NAMALWA (cell line): ENCODE measurements at regions not wholly inside any gene's neighbourhood (a gene's known extent, or its start where the extent isn't known, plus 50 kb on each side); places are given as distances from the start of the nearest gene placed in this dataset.

ENCODE experiments used
- DNase-seq: peaks from one replicate; pipeline ENCODE4 v3.0.0-alpha.2; 2015; ENCODE audit warnings: low spot score

DNA sequence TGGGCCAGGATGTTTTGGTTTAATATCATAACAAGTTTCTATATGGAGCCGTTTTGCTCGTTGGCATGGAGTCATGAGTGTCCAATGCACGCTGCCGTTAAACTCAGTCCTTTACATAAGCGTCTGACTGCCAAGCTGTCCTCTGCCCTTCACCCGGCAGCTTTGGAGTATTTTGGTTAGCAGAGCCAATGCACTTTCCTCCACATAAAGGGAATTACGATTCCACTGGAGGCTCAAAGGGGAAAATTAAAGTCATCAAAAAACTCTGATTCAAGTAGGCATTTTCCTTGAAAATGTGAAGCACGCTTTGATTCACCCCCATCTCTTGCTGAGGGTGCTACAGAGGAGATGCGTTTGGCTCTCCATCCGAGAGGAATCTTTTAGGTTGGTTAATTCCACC is 144.4 kb upstream of the ARGLU1 start:
- DNase-seq: no peak

DNA sequence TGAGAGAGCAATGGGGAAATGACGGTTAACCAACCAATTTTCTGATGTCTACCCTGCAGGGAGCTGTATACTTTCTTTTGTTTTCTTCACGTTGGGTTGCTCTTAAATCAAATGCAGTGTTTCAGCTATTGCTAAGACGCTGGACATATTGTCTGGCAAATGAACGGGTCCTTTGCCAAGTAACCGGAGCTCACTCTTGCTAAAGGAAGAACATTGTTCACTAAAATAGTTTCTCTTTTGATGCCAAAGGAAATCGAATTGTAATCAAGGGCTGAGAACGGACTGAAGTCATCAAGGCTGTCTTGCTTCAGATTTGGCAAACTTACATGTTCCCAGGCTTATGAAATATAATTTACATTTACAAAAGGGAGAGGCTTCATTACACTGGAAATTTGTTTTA is 142.3 kb upstream of the ARGLU1 start:
- no peak for DNase-seq

DNA sequence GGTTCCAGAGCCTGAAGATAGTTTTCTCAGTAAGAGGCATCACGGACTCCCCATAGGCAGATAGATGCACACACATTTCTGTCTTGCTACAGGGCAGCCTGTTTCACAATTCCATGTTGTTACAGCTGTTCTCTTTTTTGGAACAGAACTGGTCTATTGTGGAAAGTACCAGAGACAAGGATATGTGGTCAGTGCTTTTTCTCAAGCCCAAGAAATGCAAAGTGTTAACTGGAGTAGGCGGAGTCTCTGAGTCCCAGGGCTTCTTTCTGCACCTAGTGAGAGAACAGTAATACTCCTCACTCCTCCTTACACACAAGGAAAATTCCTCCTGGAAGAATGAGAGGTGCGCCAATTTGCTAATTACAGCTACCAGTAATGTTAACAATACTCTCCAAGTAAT is 141.6 kb upstream of the ARGLU1 start:
- no peak for DNase-seq

DNA sequence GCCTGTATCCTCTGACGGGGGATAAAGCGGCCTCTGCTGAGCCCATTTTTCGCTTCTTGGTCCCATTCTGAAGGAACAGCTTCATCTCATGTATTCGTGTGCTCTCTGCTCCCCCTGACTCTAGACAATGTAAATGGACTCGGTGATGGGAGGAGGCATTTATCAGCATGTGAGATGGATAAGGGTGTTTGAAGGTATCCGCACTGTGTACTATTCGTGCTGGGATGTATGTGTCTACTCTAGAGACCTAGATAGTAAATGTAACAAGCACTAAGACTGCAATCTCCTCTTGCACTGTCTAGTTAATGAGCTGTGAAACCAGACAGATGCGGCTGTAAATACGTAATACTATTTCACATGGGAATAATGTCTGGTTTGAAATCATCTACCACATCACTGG is 134.6 kb upstream of the ARGLU1 start:
- no peak for DNase-seq

DNA sequence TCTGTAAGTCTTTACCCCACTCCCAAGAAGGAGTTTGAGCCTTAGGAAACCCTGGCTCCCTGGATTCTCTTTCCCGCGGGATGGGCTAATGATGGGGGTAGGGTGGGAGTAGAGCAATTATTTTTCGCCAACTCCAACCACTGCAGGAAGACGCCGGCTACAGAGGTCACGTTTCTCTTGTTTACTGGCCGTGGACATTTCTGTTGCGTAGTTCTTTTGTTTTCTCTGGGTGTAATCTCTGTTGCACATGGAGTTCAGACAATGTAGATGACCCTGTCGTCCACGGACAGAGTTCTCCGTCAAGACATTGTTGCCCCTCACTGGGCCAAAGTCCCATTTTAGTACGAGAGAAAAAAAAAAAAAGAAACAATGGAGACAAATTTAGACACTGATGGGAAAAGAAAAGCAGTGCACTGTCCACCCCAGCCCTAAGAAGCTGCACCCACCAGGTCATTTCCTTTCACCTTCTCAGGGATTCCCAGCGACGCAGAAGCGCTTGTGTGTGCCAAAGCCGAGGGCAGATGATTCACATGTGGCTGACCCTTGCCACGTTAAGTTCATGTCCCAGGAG is 133.9 kb upstream of the ARGLU1 start:
- DNase-seq: no peak

DNA sequence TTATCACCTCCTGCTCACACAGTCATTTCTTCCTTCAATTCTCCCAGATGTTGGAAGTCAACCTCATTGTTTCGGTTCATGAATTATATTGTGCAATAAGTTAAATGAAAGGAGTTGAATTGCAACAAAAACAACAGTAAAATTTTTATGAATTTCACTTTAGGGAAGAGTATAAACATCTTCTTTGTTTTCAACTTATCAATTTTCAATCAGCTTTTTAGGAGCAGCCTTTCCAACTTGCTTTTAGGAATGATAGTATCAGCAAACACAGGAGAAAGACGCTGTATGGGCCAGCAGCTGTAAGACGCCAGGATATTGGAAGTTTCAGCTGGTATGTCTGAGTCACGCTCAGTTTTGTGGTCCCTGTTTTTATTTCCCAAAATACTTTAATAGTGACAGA is 132.5 kb upstream of the ARGLU1 start:
- DNase-seq: no peak

DNA sequence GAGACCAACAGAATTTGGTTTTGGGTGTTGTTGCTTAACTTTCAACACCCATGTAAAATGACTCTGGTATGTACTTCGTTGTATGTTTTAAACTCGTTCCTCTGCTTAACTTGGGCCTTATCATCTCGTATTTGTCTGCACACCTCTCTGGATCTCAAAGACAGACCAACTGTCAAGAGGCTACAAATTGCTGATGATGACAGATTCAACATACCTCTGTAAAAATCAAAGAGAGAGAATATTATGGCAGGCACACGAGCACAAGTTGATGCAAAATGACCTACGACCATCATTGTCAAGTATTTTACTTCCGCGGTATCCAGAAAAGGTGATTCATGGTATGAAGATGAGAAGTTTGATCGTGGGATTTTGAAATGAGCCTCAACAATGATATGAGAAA is 132.1 kb upstream of the ARGLU1 start:
- no peak for DNase-seq

DNA sequence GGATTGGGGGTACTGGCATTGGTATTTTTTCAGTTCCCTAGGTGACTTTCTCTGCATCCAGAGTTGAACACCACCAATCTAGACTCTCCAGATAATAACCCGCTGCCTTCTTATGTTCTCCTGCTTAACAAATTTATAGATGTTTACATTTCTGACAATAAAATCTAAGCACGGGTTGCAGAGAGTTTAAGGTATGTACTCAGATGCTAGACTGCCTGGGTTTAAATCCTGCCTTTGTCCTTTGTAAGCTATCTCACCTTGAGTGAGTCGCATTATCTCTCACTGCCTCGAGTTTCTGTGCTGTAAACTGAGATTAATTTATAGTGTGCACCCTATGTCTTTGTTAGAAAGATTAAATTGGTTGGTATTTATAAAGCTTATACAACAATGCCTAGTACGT is 131.4 kb upstream of the ARGLU1 start:
- DNase-seq: no peak

DNA sequence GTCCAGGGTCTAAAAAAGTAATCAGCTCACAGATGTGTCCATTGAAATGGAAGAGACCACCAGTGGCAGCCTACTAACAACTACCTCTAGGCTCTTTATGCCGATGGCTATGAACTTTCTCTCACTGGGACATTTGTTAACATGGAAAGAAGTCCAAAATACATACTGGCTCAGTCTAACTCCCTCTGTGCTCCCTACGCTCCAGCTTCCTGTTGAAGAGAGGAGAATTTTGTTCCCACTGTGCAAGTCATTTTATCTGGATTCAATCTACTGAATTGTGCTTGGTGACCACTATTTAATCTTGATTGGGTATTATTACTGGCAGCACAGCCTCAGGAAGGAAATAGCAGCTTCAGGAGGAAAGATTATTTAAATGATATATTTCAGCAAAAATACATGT is 128.8 kb upstream of the ARGLU1 start:
- DNase-seq: no peak

DNA sequence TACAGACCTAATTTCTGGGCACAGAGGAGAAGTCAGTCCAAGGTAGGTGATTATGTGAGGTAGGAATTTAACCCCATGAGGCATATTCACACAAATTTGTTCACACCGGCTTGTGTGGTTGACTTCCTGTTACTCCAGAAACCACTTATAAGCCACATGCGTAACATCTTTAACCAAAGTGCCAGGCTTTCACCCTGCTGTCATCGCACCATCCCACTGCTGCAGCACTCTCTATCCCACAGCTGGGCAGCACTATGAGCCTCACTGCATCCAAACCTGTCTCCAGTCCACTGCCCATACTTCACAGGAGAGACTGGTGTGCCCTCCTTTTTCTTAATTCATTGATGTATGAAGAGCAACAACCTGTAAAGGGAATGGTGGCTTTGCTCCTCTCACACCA is 128.2 kb upstream of the ARGLU1 start:
- DNase-seq: no peak

DNA sequence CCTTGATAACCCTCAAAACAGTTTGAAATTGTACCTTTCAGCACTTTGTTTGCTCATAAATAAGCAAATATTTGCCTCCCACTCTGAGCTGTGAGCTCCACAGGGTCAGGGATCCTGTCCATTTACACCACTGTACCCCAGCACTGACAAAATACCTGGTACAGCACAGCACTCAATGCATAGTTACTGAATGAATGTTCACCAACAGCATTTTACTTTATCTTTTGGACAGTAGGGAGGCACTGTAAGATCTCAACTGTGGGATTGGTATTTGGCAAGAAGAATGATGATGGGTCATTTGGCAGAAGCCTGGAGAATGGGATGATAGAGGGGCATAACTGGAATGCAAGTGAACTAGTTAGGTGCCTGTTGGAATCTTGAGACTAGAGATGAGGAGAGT is 127.2 kb upstream of the ARGLU1 start:
- no peak for DNase-seq

DNA sequence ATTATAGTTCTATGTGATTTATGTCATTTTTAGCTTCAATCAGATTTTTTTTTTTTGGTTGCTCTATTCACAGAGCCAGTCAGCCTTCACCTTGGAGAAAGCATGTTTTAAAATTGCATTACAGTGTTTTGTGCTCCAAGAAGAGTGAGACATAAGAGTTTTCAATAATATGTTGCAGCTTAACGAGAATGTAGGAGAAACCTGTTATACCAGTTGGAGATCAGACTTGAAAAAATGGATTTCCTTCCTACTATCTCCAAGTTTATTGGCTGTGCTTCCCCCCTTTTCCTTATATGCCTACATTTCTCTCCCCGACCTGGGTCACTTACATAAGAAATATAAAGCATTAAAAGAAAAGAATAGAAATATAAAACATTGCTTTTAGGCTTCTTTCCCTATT is 123.9 kb upstream of the ARGLU1 start:
- no peak for DNase-seq

DNA sequence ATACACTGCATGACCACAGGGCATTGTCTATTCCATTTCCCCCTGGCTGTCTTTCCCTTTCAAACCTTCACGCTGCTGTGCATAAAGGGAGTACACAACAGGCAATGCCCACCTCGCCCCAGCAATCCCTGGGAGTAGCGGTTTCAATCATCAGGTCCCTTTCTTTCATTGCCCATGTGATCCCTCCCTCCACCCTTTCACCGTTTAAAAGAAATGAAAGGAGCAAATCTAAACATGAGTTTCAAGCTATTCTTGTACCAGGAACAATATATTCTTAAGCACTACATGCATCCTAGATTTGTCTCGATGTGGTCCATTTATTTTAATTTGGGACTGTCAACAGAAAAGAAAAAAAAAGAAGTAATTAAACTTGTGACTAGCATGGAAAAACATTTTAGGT is 123.4 kb upstream of the ARGLU1 start:
- no peak for DNase-seq

DNA sequence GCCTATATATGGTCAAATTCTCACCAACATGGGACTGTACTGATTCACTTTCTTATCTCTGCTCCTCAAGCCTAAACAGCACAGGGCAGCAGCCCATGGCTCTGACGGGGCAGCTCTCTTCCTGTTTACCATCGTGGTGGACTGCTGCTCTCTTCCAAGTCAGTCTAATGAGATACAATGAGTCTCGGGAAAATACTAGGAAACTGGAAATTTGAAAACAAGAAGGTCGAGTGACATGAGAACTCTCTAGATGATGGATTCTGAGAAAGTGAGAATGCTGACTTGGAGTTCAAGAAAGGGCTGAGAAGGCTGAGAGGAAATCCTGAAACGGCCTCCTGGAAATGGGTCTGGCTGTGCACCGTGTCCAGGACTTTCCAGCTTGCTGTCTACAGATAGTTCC is 122.8 kb upstream of the ARGLU1 start:
- DNase-seq: no peak

DNA sequence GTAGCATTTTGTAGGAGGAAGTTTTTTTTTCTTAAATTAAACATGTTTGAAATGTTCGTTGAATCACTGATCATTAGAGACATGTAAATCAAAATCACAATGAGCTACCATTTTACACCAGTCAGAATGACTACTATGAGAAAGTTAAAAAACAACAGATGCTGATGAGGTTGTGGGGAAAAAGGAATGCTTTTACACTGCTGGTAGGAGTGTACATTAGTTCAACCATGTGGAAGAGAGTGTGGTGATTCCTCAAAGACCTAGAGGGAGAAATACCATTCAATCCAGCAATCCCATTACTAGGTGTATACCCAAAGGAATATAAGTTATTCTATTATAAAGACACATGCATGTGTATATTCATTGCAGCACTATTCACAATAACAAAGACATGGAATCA is 122.0 kb upstream of the ARGLU1 start:
- no peak for DNase-seq

DNA sequence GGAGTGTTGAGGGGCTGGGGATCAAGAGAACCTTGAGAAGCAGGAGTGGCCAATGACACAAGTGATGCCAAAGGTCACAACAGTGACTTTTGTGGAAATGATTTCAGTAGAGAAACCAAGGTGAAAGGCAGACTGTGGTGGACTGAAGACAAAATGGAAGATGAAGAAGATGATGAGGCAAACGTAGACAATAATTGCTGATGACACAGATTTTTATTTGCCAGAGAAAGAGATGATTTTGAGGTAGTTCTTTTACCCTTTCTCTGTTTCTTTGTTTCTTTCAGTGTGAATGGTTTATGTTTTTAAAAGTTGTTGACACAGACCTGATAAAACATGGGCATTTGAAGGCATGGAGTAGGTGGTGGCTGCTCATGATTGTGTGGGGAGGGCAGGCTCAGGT is 121.0 kb upstream of the ARGLU1 start:
- no peak for DNase-seq

DNA sequence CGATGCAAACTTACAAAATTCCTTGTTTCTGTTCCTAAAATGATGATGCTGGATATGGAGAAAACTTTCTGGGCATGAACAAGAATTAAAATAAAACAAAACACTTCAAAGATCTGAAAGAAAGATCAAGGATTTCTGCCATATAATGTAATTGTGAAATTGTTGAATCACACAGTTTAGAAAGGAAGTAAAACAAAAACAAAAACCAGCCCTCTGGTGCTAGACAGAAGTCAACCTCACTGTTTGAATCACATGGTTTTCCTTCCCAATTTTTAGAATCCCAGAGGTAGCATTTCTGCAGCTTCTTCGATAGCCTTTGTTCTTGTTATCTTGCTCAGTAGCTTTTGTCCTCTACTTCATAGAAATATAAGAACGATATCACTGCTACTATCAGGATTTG is 118.2 kb upstream of the ARGLU1 start:
- no peak for DNase-seq

DNA sequence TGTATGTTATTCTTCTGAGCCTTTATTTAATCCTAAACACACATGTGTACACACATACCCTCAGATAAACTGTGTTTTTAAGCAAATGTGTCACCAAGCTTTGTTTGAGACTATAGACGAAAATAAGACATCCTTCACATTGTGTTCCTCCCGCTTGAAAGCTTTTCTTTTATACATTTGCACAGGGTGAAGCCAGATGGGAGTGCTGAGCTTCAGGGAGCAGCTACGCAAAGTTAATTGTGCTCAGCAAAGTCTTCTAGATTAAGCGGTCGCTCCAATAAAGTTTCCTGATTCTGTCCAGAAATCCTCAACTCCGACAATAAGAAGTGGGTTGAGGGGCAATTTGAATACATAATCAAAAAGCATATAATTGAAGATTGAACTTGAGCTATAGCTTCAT is 117.2 kb upstream of the ARGLU1 start:
- no peak for DNase-seq

DNA sequence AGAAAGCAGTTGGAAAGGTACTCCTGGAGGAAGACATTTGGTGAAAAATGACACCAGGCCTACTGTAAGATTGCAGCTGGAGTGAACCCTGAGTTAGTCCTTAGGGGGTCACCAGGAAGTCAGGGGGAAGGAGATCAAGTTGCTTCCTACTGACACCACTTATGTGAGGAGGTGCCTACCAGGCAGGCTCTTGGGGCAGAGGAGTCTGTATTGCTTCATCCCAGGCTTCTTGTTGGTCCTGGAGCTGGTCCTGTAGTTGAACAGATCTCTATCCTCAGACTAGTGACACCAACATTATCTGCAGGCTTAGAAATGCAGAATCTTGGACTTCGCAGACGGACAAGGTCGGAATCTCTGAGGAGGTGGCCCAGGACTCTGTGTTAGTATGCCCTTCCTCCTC is 116.0 kb upstream of the ARGLU1 start:
- DNase-seq: no peak

DNA sequence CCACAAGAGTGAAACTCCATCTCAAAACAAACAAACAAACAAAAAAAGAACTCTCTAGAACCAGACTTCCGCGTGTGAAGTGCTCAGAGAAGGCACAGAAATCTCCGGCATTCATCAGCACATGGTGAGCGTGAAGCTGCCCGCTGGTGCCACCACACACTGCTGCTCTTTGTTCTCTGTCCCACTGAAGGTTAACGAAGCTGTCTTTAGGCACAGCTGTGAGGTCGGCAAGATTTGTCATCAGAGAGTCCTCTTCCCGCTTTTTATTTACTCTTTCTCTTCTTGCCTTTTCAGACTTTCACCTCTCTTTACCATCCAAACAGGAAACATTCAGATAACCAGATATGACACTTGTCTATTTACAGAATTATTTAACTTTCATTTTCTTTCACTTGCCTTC is 115.2 kb upstream of the ARGLU1 start:
- DNase-seq: no peak

DNA sequence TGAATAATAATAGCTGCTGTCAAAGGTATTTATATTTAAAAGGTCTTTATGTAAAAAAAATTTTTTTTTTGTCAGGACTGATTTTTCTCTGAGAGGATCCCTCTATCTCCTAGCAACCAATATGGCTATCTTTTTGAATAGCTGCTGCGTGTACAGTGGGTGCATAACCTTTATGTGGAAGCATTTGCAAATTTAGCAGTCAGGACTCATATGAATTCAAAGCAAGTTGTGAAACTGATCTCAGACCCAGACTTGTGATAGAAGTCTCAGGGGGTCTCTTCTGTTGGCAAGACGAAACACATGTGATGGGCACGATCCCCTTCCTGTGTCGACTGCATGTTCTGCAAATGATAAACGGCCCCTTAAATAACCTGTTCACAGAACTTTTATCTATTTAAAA is 114.1 kb upstream of the ARGLU1 start:
- DNase-seq: no peak

DNA sequence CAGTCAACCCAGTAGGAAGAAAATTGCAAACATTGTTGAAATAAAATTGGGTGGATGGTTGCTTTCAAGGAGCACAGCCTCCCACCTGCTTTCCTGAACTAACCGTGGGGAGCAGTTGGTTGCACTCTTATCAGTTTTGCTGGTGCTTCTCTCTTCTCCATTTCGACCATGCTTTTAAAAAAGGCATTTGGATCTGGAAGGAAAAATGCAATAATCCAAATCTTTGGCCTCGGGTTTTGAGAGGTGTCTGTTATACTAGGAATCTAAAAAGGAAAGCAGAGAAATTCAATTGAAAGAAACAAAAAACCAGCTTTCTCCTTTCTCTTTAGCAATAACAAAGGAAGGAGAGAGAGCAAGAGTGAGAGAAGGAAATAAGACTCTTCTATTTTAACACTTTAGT is 113.6 kb upstream of the ARGLU1 start:
- no peak for DNase-seq

DNA sequence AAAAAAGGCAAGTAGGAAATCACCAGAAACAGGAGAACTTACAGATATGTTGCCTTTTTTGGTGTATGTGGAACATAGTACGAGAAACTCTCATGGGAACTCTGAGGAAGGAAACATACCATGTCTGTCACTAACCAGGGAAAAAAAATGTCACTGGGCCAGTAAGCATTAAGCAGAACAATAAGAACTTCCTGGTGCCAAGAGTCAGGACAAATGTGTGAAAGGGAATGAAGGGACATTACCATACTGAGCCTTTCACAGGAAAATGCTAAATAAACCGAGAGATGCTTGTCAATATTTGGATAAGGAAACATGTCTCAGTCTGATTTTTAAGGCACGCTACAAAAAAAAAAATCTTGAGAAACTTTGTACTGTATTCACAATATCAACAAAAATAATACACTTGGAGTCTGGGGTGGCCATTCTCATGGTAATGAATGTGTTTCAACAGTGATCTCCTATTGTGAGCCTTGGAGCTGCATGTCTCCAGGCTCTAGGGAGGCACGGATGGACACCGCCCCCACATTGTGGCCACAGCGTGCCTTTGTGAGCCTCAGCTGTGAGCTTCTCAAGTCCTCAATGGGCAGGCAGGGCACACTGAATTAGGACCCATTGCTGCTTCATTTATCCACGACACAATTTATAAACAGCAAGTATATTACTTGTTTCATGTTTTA is 113.0 kb upstream of the ARGLU1 start:
- no peak for DNase-seq

DNA sequence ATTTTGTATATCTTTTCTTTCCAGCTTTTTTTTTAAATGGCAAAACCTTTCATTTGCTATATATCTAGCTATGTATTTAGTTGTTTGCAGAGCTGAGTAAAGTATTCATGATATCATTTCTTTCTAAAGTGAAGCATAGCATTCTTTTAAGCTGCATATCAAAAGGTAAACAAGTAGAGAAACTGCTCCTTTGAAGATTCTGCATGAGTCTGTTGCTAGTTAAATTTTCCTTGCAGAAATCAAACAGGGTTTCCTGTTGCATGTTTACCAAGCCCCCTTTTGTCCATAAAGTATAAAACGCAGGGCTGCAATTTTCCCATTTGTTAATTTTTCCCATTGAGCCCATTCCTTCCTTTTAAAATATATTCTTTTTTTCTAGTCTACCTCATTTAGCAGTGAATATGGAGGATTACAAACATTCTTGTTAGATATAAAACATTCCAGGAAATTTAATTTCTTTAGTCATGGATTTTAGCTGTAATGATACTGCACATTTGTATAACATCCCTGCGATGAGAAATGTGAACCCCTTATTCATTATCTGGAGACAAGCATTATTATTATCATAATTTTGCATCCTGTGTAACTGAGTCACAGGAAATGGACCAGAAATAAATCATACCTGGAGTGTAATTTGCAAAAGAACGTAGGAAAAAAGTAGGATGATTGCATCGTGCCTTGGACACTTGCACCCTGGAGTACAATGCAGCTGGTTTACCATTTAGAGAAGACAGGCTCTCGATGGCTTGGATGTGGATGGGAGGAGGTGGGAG is 110.9 kb upstream of the ARGLU1 start:
- no peak for DNase-seq
